Loucy (cell line): ENCODE measurements at regions not wholly inside any gene's neighbourhood (a gene's known extent, or its start where the extent isn't known, plus 50 kb on each side); places are given as distances from the start of the nearest gene placed in this dataset.

Source experiments
- H2AFZ ChIP-seq: fragments of 200-600 bp; sonication (generic); 2 replicates; pipeline ENCODE4 v1.6.0; 2016; ENCODE audit warnings: antibody characterized with exemption, mild to moderate bottlenecking, low read length, moderate library complexity
- H3F3A ChIP-seq: fragments of 200-600 bp; 2 replicates; pipeline ENCODE4 v1.6.0; 2016; ENCODE audit warnings: antibody characterized with exemption, low read depth, mild to moderate bottlenecking
- H3K27me3 ChIP-seq: fragments of 200-600 bp; sonication (generic); 2 replicates; pipeline ENCODE4 v1.6.1; 2014; ENCODE audit warnings: low read length, mild to moderate bottlenecking; ENCODE audit not compliant: insufficient read depth, poor library complexity, severe bottlenecking
- H3K36me3 ChIP-seq: fragments of 200-600 bp; sonication (generic); 2 replicates; pipeline ENCODE4 v1.6.1; 2016; ENCODE audit warnings: low read length; ENCODE audit not compliant: insufficient read depth
- H3K4me1 ChIP-seq: fragments of 200-600 bp; sonication (generic); 2 replicates; pipeline ENCODE4 v1.5.1; 2014; ENCODE audit warnings: low read length, mild to moderate bottlenecking; ENCODE audit not compliant: insufficient read depth, poor library complexity, severe bottlenecking
- H3K4me2 ChIP-seq: fragments of 200-600 bp; sonication (generic); 2 replicates; pipeline ENCODE4 v1.6.0; 2014; ENCODE audit warnings: antibody characterized with exemption, low read length, low read depth, mild to moderate bottlenecking; ENCODE audit not compliant: poor library complexity, severe bottlenecking
- H3K4me3 ChIP-seq: fragments of 200-600 bp; sonication (generic); 2 replicates; pipeline ENCODE4 v1.5.1; 2014; ENCODE audit warnings: low read length, mild to moderate bottlenecking, mixed read lengths; ENCODE audit not compliant: poor library complexity, severe bottlenecking
- H3K79me2 ChIP-seq: fragments of 200-600 bp; sonication (generic); 2 replicates; pipeline ENCODE4 v1.6.1; 2014; ENCODE audit warnings: low read length; ENCODE audit not compliant: insufficient read depth
- H3K9ac ChIP-seq: fragments of 200-600 bp; sonication (generic); 2 replicates; pipeline ENCODE4 v1.6.0; 2014; ENCODE audit warnings: mild to moderate bottlenecking, low read depth, low read length, moderate library complexity; ENCODE audit not compliant: poor library complexity, severe bottlenecking
- H3K9me2 ChIP-seq: fragments of 200-600 bp; sonication (generic); replicated peaks from 2 replicates; pipeline ENCODE4 v1.6.1; 2016; ENCODE audit warnings: low read depth, low read length, mixed read lengths
- H3K9me3 ChIP-seq: fragments of 200-600 bp; sonication (generic); 2 replicates; pipeline ENCODE4 v1.6.1; 2014; ENCODE audit warnings: mild to moderate bottlenecking, antibody characterized with exemption, low read length, low read depth; ENCODE audit not compliant: insufficient read depth
- H4K20me1 ChIP-seq: fragments of 200-600 bp; sonication (generic); 2 replicates; pipeline ENCODE4 v1.6.0; 2014; ENCODE audit warnings: antibody characterized with exemption, low read length, mild to moderate bottlenecking; ENCODE audit not compliant: insufficient read depth, poor library complexity, severe bottlenecking
- CTCF ChIP-seq: fragments of 200-600 bp; sonication (generic); conservative IDR thresholded peaks from 2 replicates; pipeline ENCODE4 v1.5.1; 2014; ENCODE audit warnings: mild to moderate bottlenecking, antibody characterized with exemption, low read length
- EZH2phosphoT487 ChIP-seq: fragments of 200-600 bp; IDR thresholded peaks from 2 replicates; pipeline ENCODE4 v1.6.1; 2018; ENCODE audit warnings: antibody characterized with exemption, mild to moderate bottlenecking, moderate library complexity, borderline replicate concordance

GRCh38 chr3:159937561-159938166 is 51.0 kb upstream of the IL12A start:
- H3K9me2 ChIP-seq, result no peaks in the 10 kb centered on the region
- H3K4me3 ChIP-seq, result no peak overlapping the region
- H4K20me1 ChIP-seq, result no peaks in the 10 kb centered on the region
- no peaks in the 10 kb centered on the region for H3K27me3 ChIP-seq
- H3K9ac ChIP-seq, result no peak overlapping the region
- no peak overlapping the region for H3K4me2 ChIP-seq
- peaks cover 4% of the 10 kb centered on the region; the same call in 1 of the 2 replicates for H3K9me3 ChIP-seq
- no peak overlapping the region for H2AFZ ChIP-seq
- H3K4me1 ChIP-seq, result peaks cover 6% of the 10 kb centered on the region
- no peaks in the 10 kb centered on the region for H3F3A ChIP-seq
- no peaks in the 10 kb centered on the region for H3K79me2 ChIP-seq
- no peaks in the 10 kb centered on the region for H3K36me3 ChIP-seq
- TF ChIP-seq EZH2phosphoT487, result no peak
- no peak for TF ChIP-seq CTCF

GRCh38 chr3:159938714-159939113 is 49.9 kb upstream of the IL12A start:
- H2AFZ ChIP-seq, result no peak overlapping the region
- TF ChIP-seq CTCF (no peak), EZH2phosphoT487 (no peak)
- H3K27me3 ChIP-seq, result no peaks in the 10 kb centered on the region

More at GRCh38 chr3:159938714-159939113, 49.9 kb upstream of the IL12A start:
- no peaks in the 10 kb centered on the region for H3K9me2 ChIP-seq
- peaks cover 6% of the 10 kb centered on the region for H3K4me1 ChIP-seq
- H3K36me3 ChIP-seq, result no peaks in the 10 kb centered on the region
- no peaks in the 10 kb centered on the region for H3F3A ChIP-seq
- no peaks in the 10 kb centered on the region for H4K20me1 ChIP-seq
- H3K4me2 ChIP-seq, result no peak overlapping the region
- no peaks in the 10 kb centered on the region for H3K79me2 ChIP-seq
- H3K9ac ChIP-seq, result no peak overlapping the region
- H3K4me3 ChIP-seq, result no peak overlapping the region
- peaks cover 3% of the 10 kb centered on the region; the same call in 1 of the 2 replicates for H3K9me3 ChIP-seq
